Osteocyte (in vitro differentiated cells): ENCODE measurements at regions not wholly inside any gene's neighbourhood (a gene's known extent, or its start where the extent isn't known, plus 50 kb on each side); places are given as distances from the start of the nearest gene placed in this dataset.

ENCODE experiments used
- DNase-seq: peaks from one replicate; pipeline ENCODE4 v3.0.0; 2021; ENCODE audit warnings: mixed read lengths; ENCODE audit not compliant: unreplicated experiment; ENCODE audit errors: extremely low spot score
- H3K27ac Mint-ChIP-seq: one replicate; pipeline ENCODE4 v1.8.0; 2021; ENCODE audit warnings: mild to moderate bottlenecking, mixed read lengths; ENCODE audit not compliant: unreplicated experiment
- H3K27me3 Mint-ChIP-seq: one replicate; pipeline ENCODE4 v1.8.0; 2021; ENCODE audit warnings: mixed read lengths; ENCODE audit not compliant: unreplicated experiment
- H3K36me3 Mint-ChIP-seq: one replicate; pipeline ENCODE4 v1.8.0; 2021; ENCODE audit warnings: mixed read lengths; ENCODE audit not compliant: unreplicated experiment
- H3K4me1 Mint-ChIP-seq: one replicate; pipeline ENCODE4 v1.8.0; 2021; ENCODE audit warnings: mixed read lengths; ENCODE audit not compliant: unreplicated experiment
- H3K4me3 Mint-ChIP-seq: one replicate; pipeline ENCODE4 v1.8.0; 2021; ENCODE audit warnings: mild to moderate bottlenecking, moderate library complexity, mixed read lengths; ENCODE audit not compliant: unreplicated experiment
- H3K9me3 Mint-ChIP-seq: one replicate; pipeline ENCODE4 v1.8.0; 2021; ENCODE audit warnings: mixed read lengths; ENCODE audit not compliant: unreplicated experiment
- TF ChIP-seq, protein P1 (sequence below): fragments of 200-600 bp; sonication (generic); IDR thresholded peaks from 2 replicates; pipeline ENCODE4 v1.5.0; 2021; ENCODE audit warnings: antibody characterized with exemption, mild to moderate bottlenecking, moderate library complexity

DNA sequence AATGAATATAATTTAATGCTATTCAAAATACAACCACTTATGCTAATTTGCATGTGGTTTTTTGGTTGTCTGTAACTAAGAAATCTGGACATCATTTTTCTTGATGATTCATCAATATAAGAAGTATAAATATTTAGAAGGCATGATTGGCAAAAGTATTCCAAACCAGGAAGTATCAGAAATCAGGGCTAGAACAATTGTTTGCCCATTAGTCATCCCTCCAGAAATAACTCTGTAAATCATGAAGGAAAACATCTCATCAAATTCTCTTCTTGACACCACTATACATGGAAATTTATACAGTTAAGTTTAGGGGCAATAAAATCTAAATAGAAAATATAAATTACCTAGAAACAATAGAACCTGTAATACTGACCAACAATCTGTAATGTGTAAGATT lies 554.7 kb upstream of the HS3ST5 start:
- Mint-ChIP-seq H3K4me1 (peaks cover 5% of the 10 kb centered on the region), H3K9me3 (peaks cover 23% of the 10 kb centered on the region), H3K36me3 (no peaks in the 10 kb centered on the region), H3K27ac (no peak overlapping the region), H3K4me3 (no peak overlapping the region), H3K27me3 (no peaks in the 10 kb centered on the region)
- TF ChIP-seq, protein P1, sequence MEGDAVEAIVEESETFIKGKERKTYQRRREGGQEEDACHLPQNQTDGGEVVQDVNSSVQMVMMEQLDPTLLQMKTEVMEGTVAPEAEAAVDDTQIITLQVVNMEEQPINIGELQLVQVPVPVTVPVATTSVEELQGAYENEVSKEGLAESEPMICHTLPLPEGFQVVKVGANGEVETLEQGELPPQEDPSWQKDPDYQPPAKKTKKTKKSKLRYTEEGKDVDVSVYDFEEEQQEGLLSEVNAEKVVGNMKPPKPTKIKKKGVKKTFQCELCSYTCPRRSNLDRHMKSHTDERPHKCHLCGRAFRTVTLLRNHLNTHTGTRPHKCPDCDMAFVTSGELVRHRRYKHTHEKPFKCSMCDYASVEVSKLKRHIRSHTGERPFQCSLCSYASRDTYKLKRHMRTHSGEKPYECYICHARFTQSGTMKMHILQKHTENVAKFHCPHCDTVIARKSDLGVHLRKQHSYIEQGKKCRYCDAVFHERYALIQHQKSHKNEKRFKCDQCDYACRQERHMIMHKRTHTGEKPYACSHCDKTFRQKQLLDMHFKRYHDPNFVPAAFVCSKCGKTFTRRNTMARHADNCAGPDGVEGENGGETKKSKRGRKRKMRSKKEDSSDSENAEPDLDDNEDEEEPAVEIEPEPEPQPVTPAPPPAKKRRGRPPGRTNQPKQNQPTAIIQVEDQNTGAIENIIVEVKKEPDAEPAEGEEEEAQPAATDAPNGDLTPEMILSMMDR = no peak
- no peak for DNase-seq

DNA sequence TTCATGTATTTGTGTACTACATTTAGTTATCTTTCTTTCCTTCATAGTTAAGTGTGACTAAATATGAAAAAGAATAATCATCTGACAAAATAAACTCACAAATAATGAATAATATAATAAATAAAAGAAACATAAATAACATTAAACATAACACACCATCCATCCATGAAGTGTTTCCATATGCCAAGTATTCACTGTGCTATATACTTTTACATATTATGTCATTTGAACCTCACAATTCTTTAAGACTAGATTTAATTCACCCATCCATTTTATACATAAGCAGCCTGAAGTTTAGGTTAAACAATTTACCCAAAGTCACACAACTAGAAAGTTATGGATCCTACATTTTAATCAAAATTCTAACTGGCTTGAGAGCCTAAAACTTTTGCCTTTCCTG lies 549.4 kb upstream of the HS3ST5 start:
- TF ChIP-seq, protein P1 = no peak
- no peaks in the 10 kb centered on the region for H3K27me3 Mint-ChIP-seq
- DNase-seq = no peak
- H3K9me3 Mint-ChIP-seq = no peaks in the 10 kb centered on the region
- H3K4me1 Mint-ChIP-seq = no peaks in the 10 kb centered on the region
- no peak overlapping the region for H3K27ac Mint-ChIP-seq
- H3K36me3 Mint-ChIP-seq = no peaks in the 10 kb centered on the region
- H3K4me3 Mint-ChIP-seq = no peak overlapping the region

DNA sequence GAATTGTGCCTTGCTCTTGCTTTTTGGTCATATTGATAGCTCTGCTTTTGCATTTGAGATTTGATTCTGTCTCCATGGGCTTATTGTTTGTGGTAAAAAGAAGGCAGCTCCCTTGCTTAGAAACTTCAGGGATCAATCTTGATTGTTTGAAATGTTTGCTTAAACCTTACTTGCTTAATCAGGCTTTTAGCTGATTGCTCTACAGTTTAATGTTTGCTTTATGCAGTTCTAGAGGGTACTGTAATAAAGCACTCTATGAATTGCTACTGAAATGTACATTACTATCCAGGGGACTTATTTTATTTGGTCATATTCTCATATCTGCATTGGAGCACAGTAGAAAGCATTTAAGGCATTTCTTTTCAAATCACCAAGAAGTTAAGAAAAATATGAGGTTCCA lies 545.4 kb upstream of the HS3ST5 start:
- H3K27ac Mint-ChIP-seq = no peak overlapping the region
- H3K4me1 Mint-ChIP-seq = no peaks in the 10 kb centered on the region
- DNase-seq = no peak
- no peaks in the 10 kb centered on the region for H3K9me3 Mint-ChIP-seq
- no peaks in the 10 kb centered on the region for H3K27me3 Mint-ChIP-seq
- TF ChIP-seq, protein P1 = no peak
- no peak overlapping the region for H3K4me3 Mint-ChIP-seq
- H3K36me3 Mint-ChIP-seq = no peaks in the 10 kb centered on the region

DNA sequence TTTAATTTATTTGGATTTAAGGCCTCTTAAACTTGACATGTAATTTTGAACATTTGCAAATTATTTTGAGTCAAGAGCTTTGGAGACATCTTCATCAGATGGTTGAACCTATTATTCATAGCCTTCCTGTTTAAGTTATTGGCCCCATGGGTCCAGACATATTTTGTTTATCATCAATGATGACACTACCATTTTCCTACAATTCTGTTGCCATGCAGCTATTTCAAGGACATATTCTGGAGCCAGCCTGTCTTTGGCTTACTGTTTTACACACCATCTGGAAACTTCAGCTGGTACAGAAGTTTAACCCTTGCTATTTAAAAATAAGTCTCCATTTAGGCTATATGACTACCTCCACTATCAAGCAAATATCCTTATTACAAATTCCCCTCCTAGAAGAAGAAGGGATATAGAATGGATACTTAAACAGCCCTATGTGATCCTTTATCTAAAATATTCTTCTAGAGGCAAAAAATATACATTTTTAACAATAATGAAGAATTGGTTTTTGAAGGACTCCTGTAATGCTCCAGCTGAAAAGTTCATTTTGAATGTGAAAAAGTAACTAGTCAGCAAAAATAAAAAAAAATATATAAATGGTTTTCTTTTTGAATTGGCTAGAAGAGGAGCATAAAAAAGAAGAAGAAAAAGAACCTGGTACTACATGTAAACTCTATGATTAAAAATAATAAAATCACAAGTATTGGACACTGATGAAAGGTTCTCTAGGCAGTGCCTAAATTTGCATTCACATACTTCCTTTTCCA lies 544.0 kb upstream of the HS3ST5 start:
- no peaks in the 10 kb centered on the region for H3K9me3 Mint-ChIP-seq
- H3K36me3 Mint-ChIP-seq = no peaks in the 10 kb centered on the region
- H3K4me1 Mint-ChIP-seq = no peaks in the 10 kb centered on the region
- DNase-seq = no peak
- TF ChIP-seq, protein P1 = no peak
- no peaks in the 10 kb centered on the region for H3K27me3 Mint-ChIP-seq
- H3K27ac Mint-ChIP-seq = no peak overlapping the region
- no peak overlapping the region for H3K4me3 Mint-ChIP-seq

DNA sequence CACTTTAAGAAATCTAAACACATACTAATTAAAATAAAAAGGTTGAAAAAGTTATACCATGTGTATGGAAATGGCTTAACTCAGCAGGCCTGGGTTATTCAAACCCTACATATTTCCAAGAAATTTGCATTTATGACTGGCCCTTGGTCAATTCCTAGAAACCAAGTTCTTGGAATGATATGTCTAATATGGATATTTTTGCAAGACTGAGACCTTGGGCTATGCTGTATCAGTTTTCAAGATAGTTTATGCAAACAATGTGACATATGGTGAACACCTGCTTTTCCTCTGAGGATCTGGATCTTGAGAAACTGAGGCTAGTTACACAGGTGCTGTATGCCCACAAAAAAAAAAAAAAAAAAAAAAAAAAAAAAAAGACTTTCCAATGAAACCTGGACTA lies 536.9 kb upstream of the HS3ST5 start:
- Mint-ChIP-seq H3K9me3 (no peaks in the 10 kb centered on the region), H3K27ac (no peak overlapping the region), H3K36me3 (no peaks in the 10 kb centered on the region), H3K4me3 (no peak overlapping the region), H3K4me1 (no peaks in the 10 kb centered on the region), H3K27me3 (no peaks in the 10 kb centered on the region)
- TF ChIP-seq, protein P1 = no peak
- no peak for DNase-seq
